GM12874 (cell line): ENCODE measurements at regions not wholly inside any gene's neighbourhood (a gene's known extent, or its start where the extent isn't known, plus 50 kb on each side); places are given as distances from the start of the nearest gene placed in this dataset.

Experiments used
- TF ChIP-seq, protein P1 (sequence below): IDR thresholded peaks from 2 replicates; pipeline ENCODE4 v1.5.1; 2011; ENCODE audit warnings: low read depth, mild to moderate bottlenecking, control low read depth, low read length, moderate library complexity; ENCODE audit not compliant: insufficient read depth

DNA sequence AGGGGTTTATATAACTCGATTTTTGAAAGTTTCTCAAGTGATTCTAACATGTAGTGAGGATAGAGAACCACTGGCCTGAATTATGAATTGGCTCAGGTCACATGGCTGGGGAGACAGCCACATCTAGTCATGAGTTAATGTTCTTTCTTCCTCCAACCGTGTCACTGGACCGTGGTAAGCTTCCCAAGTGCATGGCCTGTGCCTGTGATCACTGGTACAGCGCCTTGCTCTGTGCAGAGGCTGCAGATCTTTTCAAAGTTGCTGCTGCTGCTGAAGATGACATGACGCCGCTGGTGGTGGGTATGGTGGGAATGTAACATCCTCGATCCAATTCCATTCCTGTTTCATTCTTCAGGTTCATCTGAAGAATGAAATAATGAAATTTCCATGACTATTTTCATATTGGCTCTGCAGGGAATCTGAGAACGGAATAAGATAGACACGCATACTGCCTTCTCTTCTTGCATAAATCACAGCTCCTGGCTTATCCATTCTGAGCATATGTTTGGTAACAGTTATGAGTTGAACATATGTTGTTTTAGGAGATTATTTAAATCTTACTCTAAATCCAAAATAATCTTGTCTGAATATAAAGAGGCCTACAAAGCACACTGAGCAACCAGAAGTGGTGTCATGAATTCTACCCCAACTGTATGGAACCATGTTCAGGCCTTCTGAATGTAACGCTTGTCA is 100.5 kb upstream of the THSD7B start:
- TF ChIP-seq, protein P1, sequence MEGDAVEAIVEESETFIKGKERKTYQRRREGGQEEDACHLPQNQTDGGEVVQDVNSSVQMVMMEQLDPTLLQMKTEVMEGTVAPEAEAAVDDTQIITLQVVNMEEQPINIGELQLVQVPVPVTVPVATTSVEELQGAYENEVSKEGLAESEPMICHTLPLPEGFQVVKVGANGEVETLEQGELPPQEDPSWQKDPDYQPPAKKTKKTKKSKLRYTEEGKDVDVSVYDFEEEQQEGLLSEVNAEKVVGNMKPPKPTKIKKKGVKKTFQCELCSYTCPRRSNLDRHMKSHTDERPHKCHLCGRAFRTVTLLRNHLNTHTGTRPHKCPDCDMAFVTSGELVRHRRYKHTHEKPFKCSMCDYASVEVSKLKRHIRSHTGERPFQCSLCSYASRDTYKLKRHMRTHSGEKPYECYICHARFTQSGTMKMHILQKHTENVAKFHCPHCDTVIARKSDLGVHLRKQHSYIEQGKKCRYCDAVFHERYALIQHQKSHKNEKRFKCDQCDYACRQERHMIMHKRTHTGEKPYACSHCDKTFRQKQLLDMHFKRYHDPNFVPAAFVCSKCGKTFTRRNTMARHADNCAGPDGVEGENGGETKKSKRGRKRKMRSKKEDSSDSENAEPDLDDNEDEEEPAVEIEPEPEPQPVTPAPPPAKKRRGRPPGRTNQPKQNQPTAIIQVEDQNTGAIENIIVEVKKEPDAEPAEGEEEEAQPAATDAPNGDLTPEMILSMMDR = no peak

DNA sequence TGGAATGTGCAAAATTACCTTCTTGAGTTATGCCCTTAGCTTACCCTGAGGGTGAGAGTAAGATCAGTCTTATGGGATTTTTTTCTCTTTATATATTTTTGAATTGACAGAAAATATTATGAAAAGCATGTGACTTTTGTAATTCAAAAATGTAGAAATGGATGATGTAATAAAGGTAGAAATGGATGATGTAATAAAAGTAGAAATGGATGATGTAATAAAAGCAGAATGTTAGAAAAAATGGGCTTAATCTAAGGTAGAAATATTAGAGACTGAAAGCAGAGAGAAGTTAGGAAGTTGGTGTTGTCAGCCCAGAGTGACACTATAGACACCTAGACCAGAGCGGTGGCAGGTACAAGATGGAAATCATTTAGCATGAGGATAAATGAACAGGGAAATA is 107.1 kb upstream of the THSD7B start:
- TF ChIP-seq, protein P1 = no peak

DNA sequence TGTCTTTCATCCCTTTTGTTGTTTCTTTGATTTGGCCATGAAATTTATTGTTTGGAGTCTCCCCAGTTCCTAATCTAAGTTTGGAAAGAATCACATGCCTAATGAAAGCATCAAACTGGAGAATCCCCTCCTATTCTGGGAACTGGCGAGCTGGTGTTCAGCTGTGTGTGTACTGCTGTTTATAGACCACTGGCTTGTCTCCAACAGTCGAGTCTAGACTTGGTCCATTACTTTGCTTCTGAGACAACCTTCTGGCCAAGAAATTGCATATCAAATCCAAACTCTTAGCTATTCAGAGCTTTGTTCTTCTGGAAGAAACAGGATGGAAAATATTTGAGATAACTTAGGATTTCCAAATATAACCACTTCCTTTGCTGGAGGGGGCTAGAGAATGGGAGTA is 111.5 kb upstream of the THSD7B start:
- TF ChIP-seq, protein P1 = no peak

DNA sequence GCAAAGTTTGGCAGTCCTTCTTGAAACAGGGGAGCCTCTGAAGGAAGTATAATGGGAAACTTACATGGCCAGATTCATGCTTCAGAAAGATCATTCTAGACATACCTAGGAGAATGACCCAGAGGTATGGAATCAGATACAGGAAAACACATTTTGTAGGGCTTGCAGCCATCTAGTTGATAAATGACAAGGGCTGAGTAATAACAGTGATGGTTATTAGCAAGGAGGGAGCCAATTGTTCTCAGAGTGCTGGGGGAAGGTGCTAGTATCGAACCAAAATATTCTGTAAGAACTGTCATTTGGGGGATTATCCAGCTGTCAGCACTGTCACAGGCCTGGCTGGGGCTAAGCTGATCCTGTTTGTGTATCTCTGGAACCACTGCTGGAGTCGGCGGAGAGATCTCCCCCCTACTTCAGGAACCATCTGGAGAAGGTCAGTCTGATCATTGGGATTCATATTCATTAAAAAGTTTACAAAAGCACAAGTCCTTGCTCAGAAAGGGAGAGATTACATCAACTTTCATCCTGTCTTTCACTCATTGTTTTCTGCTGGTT is 113.8 kb upstream of the THSD7B start:
- TF ChIP-seq, protein P1 = no peak

DNA sequence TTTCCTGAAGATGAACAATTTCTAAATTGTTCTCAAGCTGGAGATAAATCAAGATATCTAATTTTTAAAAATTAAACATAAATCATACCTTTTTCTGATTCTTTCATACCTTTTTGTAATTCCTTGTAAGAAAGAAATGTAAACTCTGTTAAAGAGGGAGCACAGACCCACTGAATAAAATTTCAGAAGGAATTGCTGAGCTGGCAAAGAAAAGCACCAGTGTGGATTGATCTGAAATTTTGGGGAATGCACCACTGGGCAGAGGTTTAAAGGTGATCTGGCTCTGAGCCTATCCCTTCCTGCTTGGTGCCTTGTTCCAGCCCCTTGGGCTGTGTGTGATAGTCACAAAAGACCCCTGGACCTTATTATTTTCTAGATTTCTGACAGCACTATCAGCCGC is 118.3 kb upstream of the THSD7B start:
- TF ChIP-seq, protein P1 = no peak

DNA sequence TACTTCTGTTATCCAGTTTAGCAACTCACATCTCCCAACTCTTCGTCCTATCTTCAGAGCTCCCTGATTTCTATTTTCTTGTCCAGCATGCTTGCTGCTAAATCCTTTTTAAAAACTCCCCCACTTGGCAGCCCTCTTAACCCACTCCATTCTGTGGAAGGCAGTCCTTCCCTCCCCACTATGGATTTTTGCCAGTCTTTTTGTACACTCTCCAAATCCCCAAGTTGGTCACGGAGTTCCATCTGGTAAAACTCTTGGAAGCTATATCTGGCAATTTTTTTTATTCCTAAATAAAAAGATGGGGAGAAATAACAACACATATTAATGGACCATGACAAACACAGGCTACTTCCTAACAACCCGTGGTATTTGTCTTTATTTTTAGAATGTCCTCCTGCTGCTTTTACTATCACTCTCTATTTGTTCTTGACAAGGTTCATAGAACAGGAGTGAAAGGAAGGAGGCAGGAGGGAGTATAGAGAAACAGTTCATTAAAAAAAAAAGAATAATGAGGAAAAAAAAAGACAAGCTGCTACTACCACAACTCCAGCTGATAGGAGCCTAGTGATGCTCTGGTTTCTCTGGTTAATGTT is 120.0 kb upstream of the THSD7B start:
- TF ChIP-seq, protein P1 = no peak

DNA sequence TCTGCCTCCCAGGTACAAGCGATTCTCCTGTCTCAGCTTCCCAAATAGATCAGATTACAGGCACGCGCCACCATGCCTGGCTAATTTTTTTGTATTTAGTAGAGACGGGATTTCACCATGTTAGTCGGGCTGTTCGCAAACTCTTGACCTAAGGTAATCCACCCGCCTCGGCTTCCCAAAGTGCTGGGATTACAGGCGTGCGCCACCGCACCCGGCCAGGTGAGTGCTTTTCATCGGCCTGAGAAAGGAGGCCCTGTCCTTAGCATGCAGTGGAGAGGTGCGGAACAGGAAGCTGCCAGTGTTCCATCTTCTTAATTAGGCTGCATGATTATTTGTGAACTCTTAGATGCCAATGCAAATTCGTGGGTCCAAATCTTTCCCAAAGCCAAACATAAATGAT is 125.7 kb upstream of the THSD7B start:
- TF ChIP-seq, protein P1 = no peak
